ENCODE measurements at regions not wholly inside any gene's neighbourhood (a gene's known extent, or its start where the extent isn't known, plus 50 kb on each side); places are given as distances from the start of the nearest gene placed in this dataset.

- Histone ChIP-seq H3K36me3 (no peaks in the 10 kb centered on the region), H3K4me3 (no peak overlapping the region), H3K4me1 (ENCODE audit: insufficient read depth) (no peaks in the 10 kb centered on the region), H3K27ac (no peak overlapping the region), H3K9me3 (no peaks in the 10 kb centered on the region), H3K27me3 (no peaks in the 10 kb centered on the region)
- TF ChIP-seq EP300 (IDR thresholded peaks at IDR 0.05), result no peak
- TF ChIP-seq CTCF (IDR thresholded peaks at IDR 0.05), result no peak
- no peak for TF ChIP-seq POLR2A (IDR thresholded peaks at IDR 0.05)
- no peak for DNase-seq
- intact Hi-C loops (cut with DNase I), result no loop called here
- 75 to 84% (median 80%) methylated on average over 3 of the region's 3 CpGs for WGBS, 3 donors
Measured at GRCh38 chr10:10365676-10366075, 652.0 kb upstream of the CELF2 start.

DNA sequence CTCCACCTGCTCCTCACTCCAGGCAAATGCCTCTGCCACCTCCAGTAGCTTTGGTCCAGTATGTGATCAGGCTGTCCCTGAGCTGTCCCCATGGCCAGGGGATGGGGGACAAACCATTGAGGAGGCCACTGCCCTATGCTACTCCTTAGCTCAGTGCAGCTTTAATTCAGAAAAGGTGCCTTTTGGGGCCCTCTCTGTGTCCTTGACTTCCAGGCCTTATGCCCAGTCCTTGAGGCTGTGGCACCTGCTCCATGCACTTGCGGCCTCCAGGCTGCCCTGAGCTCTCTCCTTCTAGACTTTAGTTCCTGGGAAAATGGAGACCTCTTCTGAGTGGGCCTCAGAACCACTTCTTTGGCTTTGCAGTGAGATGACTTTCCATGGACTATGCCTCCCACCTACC is 650.8 kb upstream of the CELF2 start:
- H3K27me3 ChIP-seq, result no peaks in the 10 kb centered on the region
- 93 to 100% (median 97%) methylated on average over 1 of the region's 1 CpG for WGBS, 3 donors
- intact Hi-C loops (cut with DNase I), result no loop called here
- no peak for TF ChIP-seq POLR2A (IDR thresholded peaks at IDR 0.05)
- TF ChIP-seq EP300 (IDR thresholded peaks at IDR 0.05), result no peak
- TF ChIP-seq CTCF (IDR thresholded peaks at IDR 0.05), result no peak
- no peaks in the 10 kb centered on the region for H3K36me3 ChIP-seq
- H3K9me3 ChIP-seq, result no peaks in the 10 kb centered on the region
- no peak for DNase-seq
- H3K4me1 ChIP-seq (ENCODE audit: insufficient read depth), result no peaks in the 10 kb centered on the region
- no peak overlapping the region for H3K27ac ChIP-seq
- H3K4me3 ChIP-seq, result no peak overlapping the region

DNA sequence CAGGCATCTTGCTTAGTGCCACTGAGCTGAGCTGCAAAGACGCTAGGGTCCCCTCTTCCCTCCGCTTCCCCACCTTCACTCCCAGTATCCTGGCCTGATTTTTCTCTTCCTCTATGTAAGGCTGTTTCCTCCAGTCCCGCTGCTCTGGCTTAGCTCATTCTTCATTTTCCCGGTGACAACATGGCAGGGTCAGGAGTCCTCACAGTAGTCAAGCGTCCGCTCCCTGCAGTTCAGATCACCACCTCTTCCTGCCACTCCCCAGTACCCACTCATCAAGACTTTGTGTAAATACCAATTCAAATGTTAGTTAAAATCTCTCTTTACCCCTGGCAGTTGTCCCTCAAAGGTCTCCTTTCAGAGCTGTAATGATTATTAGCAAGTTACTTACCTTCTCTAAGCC is 650.4 kb upstream of the CELF2 start:
- DNase-seq, result no peak
- 91 to 96% (median 93%) methylated on average over 5 to 6 of the region's 6 CpGs for WGBS, 3 donors

GRCh38 chr10:10368951-10369576 is 648.6 kb upstream of the CELF2 start:
- no peak for TF ChIP-seq CTCF (IDR thresholded peaks at IDR 0.05)
- no peak for TF ChIP-seq POLR2A (IDR thresholded peaks at IDR 0.05)
- no peak for TF ChIP-seq EP300 (IDR thresholded peaks at IDR 0.05)
- Histone ChIP-seq H3K27ac (no peak overlapping the region), H3K4me3 (no peak overlapping the region), H3K27me3 (no peaks in the 10 kb centered on the region), H3K9me3 (no peaks in the 10 kb centered on the region), H3K4me1 (ENCODE audit: insufficient read depth) (no peaks in the 10 kb centered on the region), H3K36me3 (no peaks in the 10 kb centered on the region)
- intact Hi-C loops (cut with DNase I), result no loop called here
- DNase-seq, result no peak
- 88 to 90% (median 88%) methylated on average over 7 of the region's 7 CpGs for WGBS, 3 donors

More for the DNA sequence above, 650.4 kb upstream of the CELF2 start:
- Histone ChIP-seq H3K4me3 (no peak overlapping the region), H3K4me1 (ENCODE audit: insufficient read depth) (no peaks in the 10 kb centered on the region), H3K9me3 (no peaks in the 10 kb centered on the region), H3K27ac (no peak overlapping the region), H3K27me3 (no peaks in the 10 kb centered on the region), H3K36me3 (no peaks in the 10 kb centered on the region)
- TF ChIP-seq EP300 (IDR thresholded peaks at IDR 0.05) (no peak), POLR2A (IDR thresholded peaks at IDR 0.05) (no peak), CTCF (IDR thresholded peaks at IDR 0.05) (no peak)
- intact Hi-C loops (cut with DNase I), result no loop called here
